Islet precursor cell (in vitro differentiated cells): ENCODE measurements at regions not wholly inside any gene's neighbourhood (a gene's known extent, or its start where the extent isn't known, plus 50 kb on each side); places are given as distances from the start of the nearest gene placed in this dataset.

Experiments used
- DNase-seq: peaks from one replicate; pipeline ENCODE4 v3.0.0-alpha.2; 2018

GRCh38 chr22:27192135-27192829 is 534.9 kb downstream of the MIAT start:
- DNase-seq, result peak; percentile 48

- DNase-seq, result peak; percentile 53
Measured at GRCh38 chr22:27193215-27193614, 535.8 kb downstream of the MIAT start.

GRCh38 chr22:27193636-27194035 is 536.2 kb downstream of the MIAT start:
- peak; percentile 83 for DNase-seq

- peak; percentile 76 for DNase-seq
Measured at GRCh38 chr22:27194096-27194748, 536.8 kb downstream of the MIAT start.

GRCh38 chr22:27195094-27195493 is 537.7 kb downstream of the MIAT start:
- peak; percentile 41 for DNase-seq

GRCh38 chr22:27195494-27195893 is 538.1 kb downstream of the MIAT start:
- no peak for DNase-seq

GRCh38 chr22:27196606-27197005 is 539.2 kb downstream of the MIAT start:
- DNase-seq, result peak; percentile 32

- DNase-seq, result peak; percentile 49
Measured at GRCh38 chr22:27197052-27197451, 539.7 kb downstream of the MIAT start.

GRCh38 chr22:27197618-27198017 is 540.2 kb downstream of the MIAT start:
- DNase-seq, result peak; percentile 32

GRCh38 chr22:27198518-27199035 is 541.2 kb downstream of the MIAT start:
- peak; percentile 30 for DNase-seq

- peak; percentile 30 for DNase-seq
Measured at GRCh38 chr22:27199354-27199753, 542.0 kb downstream of the MIAT start.

- DNase-seq, result peak; percentile 35
Measured at GRCh38 chr22:27201276-27201675, 543.9 kb downstream of the MIAT start.

- DNase-seq, result no peak
Measured at GRCh38 chr22:27201741-27202140, 544.4 kb downstream of the MIAT start.

GRCh38 chr22:27203276-27203660 is 545.9 kb downstream of the MIAT start:
- peak; percentile 28 for DNase-seq

- peak; percentile 12 for DNase-seq
Measured at GRCh38 chr22:27204280-27204679, 546.9 kb downstream of the MIAT start.

GRCh38 chr22:27204817-27205216 is 547.4 kb downstream of the MIAT start:
- peak; percentile 11 for DNase-seq

GRCh38 chr22:27205492-27206373 is 548.3 kb downstream of the MIAT start:
- DNase-seq, result peak; percentile 57

- peak; percentile 29 for DNase-seq
Measured at GRCh38 chr22:27206374-27207133, 549.2 kb downstream of the MIAT start.

GRCh38 chr22:27207266-27207665 is 549.9 kb downstream of the MIAT start:
- DNase-seq, result peak; percentile 17

GRCh38 chr22:27207907-27208306 is 550.5 kb downstream of the MIAT start:
- DNase-seq, result peak; percentile 96

GRCh38 chr22:27210111-27210730 is 552.8 kb downstream of the MIAT start:
- DNase-seq, result peak; percentile 46

- peak; percentile 30 for DNase-seq
Measured at GRCh38 chr22:27212102-27212501, 554.7 kb downstream of the MIAT start.
